ENCODE measurements at regions not wholly inside any gene's neighbourhood (a gene's known extent, or its start where the extent isn't known, plus 50 kb on each side); places are given as distances from the start of the nearest gene placed in this dataset.

GRCh38 chr16:27618606-27619327, 68.8 kb downstream of the KATNIP start:
- no peak for ATAC-seq (ENCODE audit: insufficient read depth, low FRiP score)

GRCh38 chr16:27620541-27620940, 70.6 kb downstream of the KATNIP start:
- no peak for TF ChIP-seq CTCF (IDR thresholded peaks at IDR 0.05; ENCODE audit: control extremely low read depth, extremely low read depth)
- DNase-seq (peak in 2 of 3 donors; percentile 59 to 71), ATAC-seq (ENCODE audit: insufficient read depth, low FRiP score) (no peak)
- peaks cover 0 to 4% (median 0%) of the 10 kb centered on the region in 4 donors for H3K36me3 ChIP-seq (ENCODE audit: control insufficient read depth in 4 of 4, insufficient read depth in 4 of 4, low read length in 4 of 4)
- no peaks in the 10 kb centered on the region for H3K9me3 ChIP-seq (ENCODE audit: control insufficient read depth in 4 of 4, insufficient read depth in 3 of 4, low read length in 3 of 4)
- no peaks in the 10 kb centered on the region for H3K27me3 ChIP-seq (ENCODE audit: control insufficient read depth in 3 of 3, insufficient read depth in 3 of 3, low read length in 2 of 3)
- H3K27ac ChIP-seq (ENCODE audit: low read depth in 1 of 2, low read length in 1 of 2): no peak overlapping the region
- no peak overlapping the region for H3K4me3 ChIP-seq
- 78 to 82% methylated on average over 4 of the region's 4 CpGs for WGBS, 2 donors
- no peak overlapping the region for H3K9ac ChIP-seq (ENCODE audit: insufficient read depth in 1 of 2, low read length in 2 of 2)
- peaks cover 0 to 46% (median 20%) of the 10 kb centered on the region in 5 donors for H3K4me1 ChIP-seq (ENCODE audit: control insufficient read depth in 5 of 5, insufficient read depth in 5 of 5, low read length in 5 of 5)

More at GRCh38 chr16:27618606-27619327, 68.8 kb downstream of the KATNIP start:
- Histone ChIP-seq H3K4me1 (ENCODE audit: control insufficient read depth in 5 of 5, insufficient read depth in 5 of 5, low read length in 5 of 5) (peaks cover 0 to 32% (median 20%) of the 10 kb centered on the region in 5 donors), H3K36me3 (ENCODE audit: control insufficient read depth in 4 of 4, insufficient read depth in 4 of 4, low read length in 4 of 4) (peaks cover 0 to 4% (median 0%) of the 10 kb centered on the region in 4 donors), H3K27ac (ENCODE audit: low read depth in 1 of 2, low read length in 1 of 2) (no peak overlapping the region), H3K27me3 (ENCODE audit: control insufficient read depth in 3 of 3, insufficient read depth in 3 of 3, low read length in 2 of 3) (no peaks in the 10 kb centered on the region), H3K4me3 (no peak overlapping the region), H3K9me3 (ENCODE audit: control insufficient read depth in 4 of 4, insufficient read depth in 3 of 4, low read length in 3 of 4) (no peaks in the 10 kb centered on the region), H3K9ac (ENCODE audit: insufficient read depth in 1 of 2, low read length in 2 of 2) (no peak overlapping the region)
- 72 to 84% methylated on average over 7 of the region's 7 CpGs for WGBS, 2 donors
- peak; percentile 20 to 58 (median 41) for DNase-seq
- no peak for TF ChIP-seq CTCF (IDR thresholded peaks at IDR 0.05; ENCODE audit: control extremely low read depth, extremely low read depth)

- Histone ChIP-seq H3K36me3 (ENCODE audit: control insufficient read depth in 4 of 4, insufficient read depth in 4 of 4, low read length in 4 of 4) (no peaks in the 10 kb centered on the region), H3K27me3 (ENCODE audit: control insufficient read depth in 3 of 3, insufficient read depth in 3 of 3, low read length in 2 of 3) (no peaks in the 10 kb centered on the region), H3K27ac (ENCODE audit: low read depth in 1 of 2, low read length in 1 of 2) (no peak overlapping the region), H3K9ac (ENCODE audit: insufficient read depth in 1 of 2, low read length in 2 of 2) (peak overlapping the region in 1 of 2 donors; percentile 36), H3K9me3 (ENCODE audit: control insufficient read depth in 4 of 4, insufficient read depth in 3 of 4, low read length in 3 of 4) (no peaks in the 10 kb centered on the region), H3K4me1 (ENCODE audit: control insufficient read depth in 5 of 5, insufficient read depth in 5 of 5, low read length in 5 of 5) (peaks cover 0 to 54% (median 13%) of the 10 kb centered on the region in 5 donors), H3K4me3 (no peak overlapping the region)
- no peak for ATAC-seq (ENCODE audit: insufficient read depth, low FRiP score)
- no peak for DNase-seq
- WGBS, 2 donors: 92 to 98% methylated on average over 12 of the region's 12 CpGs
- TF ChIP-seq CTCF (IDR thresholded peaks at IDR 0.05; ENCODE audit: control extremely low read depth, extremely low read depth): no peak
Measured at GRCh38 chr16:27624154-27625049, 74.5 kb downstream of the KATNIP start.
